Lung (tissue), 11 donors: ENCODE measurements at regions not wholly inside any gene's neighbourhood (a gene's known extent, or its start where the extent isn't known, plus 50 kb on each side); places are given as distances from the start of the nearest gene placed in this dataset.

ENCODE experiments used
- ATAC-seq: fragments of 200-7000 bp; cut with Tn5 transposase; one replicate; pipeline ENCODE4 v1.9.1; 2020; ENCODE audit warnings: moderate number of reproducible peaks; ENCODE audit not compliant: insufficient read depth, low FRiP score
- DNase-seq, 3 donors: peaks; one replicate each; pipeline ENCODE4 v3.0.0-alpha.2; 2013 to 2017
- H3K27ac ChIP-seq, 2 donors: one replicate each; pipeline ENCODE4 v1.5.1; 2013; ENCODE audit warnings: mild to moderate bottlenecking in 2 of 2, moderate library complexity in 2 of 2, control low read depth in 1 of 2, inconsistent platforms in 1 of 2, low read depth in 1 of 2, low read length in 1 of 2
- H3K27me3 ChIP-seq, 3 donors: one replicate each; pipeline ENCODE4 v1.5.1; 2013; ENCODE audit warnings: low read length in 2 of 3; ENCODE audit not compliant: control insufficient read depth in 3 of 3, insufficient read depth in 3 of 3
- H3K36me3 ChIP-seq, 4 donors: one replicate each; pipeline ENCODE4 v1.5.1; 2013; ENCODE audit warnings: low read length in 4 of 4, mild to moderate bottlenecking in 1 of 4, moderate library complexity in 1 of 4; ENCODE audit not compliant: control insufficient read depth in 4 of 4, insufficient read depth in 4 of 4
- H3K4me1 ChIP-seq, 5 donors: one replicate each; pipeline ENCODE4 v1.5.1; 2013; ENCODE audit warnings: low read length in 5 of 5, mild to moderate bottlenecking in 2 of 5, moderate library complexity in 1 of 5; ENCODE audit not compliant: control insufficient read depth in 5 of 5, insufficient read depth in 5 of 5
- H3K4me3 ChIP-seq: one replicate; pipeline ENCODE4 v1.5.1; 2013; ENCODE audit warnings: mild to moderate bottlenecking, control low read depth, moderate library complexity
- H3K9ac ChIP-seq, 2 donors: one replicate each; pipeline ENCODE4 v1.5.1; 2013; ENCODE audit warnings: low read length in 2 of 2, control low read depth in 1 of 2; ENCODE audit not compliant: insufficient read depth in 1 of 2
- H3K9me3 ChIP-seq, 4 donors: one replicate each; pipeline ENCODE4 v1.5.1; 2013; ENCODE audit warnings: low read length in 3 of 4, mild to moderate bottlenecking in 1 of 4, moderate library complexity in 1 of 4; ENCODE audit not compliant: control insufficient read depth in 4 of 4, insufficient read depth in 3 of 4
- WGBS, 2 donors: extraction: QIAGEN DNeasy Blood & Tissue Kit; methylation state at CpG; one replicate each; pipeline ENCODE4 v1.1.7; 2013; 5-methylcytosine and 5-hydroxymethylcytosine counted together
- TF ChIP-seq, protein P1 (sequence below): IDR thresholded peaks from 2 replicates; pipeline ENCODE4 v1.5.1; 2012; ENCODE audit warnings: mild to moderate bottlenecking; ENCODE audit errors: control extremely low read depth, extremely low read depth
- donor health status: control.
- donor health status: control.
- donor health status: Bipolar disorder and iron deficiency.
- donor health status: healthy.
- donor health status: DM: yes; HTN: yes; CAD: no.

DNA sequence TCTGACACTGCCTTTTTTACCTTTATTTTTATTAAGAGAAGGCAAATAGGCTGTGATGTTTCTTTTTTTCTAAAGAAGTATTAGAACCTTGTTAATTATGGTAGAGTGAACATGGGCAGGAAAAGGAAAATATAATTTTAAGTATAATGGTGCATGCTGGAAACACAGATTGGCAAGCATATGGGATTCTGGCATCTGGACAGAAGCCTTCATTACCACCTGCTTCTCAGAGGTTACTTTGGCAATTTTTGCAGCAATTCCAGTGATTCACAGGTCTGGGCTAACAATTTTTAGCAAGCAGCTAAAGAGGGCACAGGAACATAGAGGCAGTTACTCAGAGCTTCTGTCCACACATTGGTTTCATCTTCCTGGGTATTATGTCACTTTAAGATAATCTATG is 258.3 kb downstream of the DIPK2A start:
- no peak for DNase-seq
- Histone ChIP-seq H3K9me3 (no peaks in the 10 kb centered on the region), H3K9ac (no peak overlapping the region), H3K4me3 (no peak overlapping the region), H3K27ac (no peak overlapping the region), H3K27me3 (no peaks in the 10 kb centered on the region), H3K4me1 (peaks cover 0 to under 1% (median 0%) of the 10 kb centered on the region in 5 donors), H3K36me3 (no peaks in the 10 kb centered on the region)
- TF ChIP-seq, protein P1, sequence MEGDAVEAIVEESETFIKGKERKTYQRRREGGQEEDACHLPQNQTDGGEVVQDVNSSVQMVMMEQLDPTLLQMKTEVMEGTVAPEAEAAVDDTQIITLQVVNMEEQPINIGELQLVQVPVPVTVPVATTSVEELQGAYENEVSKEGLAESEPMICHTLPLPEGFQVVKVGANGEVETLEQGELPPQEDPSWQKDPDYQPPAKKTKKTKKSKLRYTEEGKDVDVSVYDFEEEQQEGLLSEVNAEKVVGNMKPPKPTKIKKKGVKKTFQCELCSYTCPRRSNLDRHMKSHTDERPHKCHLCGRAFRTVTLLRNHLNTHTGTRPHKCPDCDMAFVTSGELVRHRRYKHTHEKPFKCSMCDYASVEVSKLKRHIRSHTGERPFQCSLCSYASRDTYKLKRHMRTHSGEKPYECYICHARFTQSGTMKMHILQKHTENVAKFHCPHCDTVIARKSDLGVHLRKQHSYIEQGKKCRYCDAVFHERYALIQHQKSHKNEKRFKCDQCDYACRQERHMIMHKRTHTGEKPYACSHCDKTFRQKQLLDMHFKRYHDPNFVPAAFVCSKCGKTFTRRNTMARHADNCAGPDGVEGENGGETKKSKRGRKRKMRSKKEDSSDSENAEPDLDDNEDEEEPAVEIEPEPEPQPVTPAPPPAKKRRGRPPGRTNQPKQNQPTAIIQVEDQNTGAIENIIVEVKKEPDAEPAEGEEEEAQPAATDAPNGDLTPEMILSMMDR: no peak
- ATAC-seq: no peak

DNA sequence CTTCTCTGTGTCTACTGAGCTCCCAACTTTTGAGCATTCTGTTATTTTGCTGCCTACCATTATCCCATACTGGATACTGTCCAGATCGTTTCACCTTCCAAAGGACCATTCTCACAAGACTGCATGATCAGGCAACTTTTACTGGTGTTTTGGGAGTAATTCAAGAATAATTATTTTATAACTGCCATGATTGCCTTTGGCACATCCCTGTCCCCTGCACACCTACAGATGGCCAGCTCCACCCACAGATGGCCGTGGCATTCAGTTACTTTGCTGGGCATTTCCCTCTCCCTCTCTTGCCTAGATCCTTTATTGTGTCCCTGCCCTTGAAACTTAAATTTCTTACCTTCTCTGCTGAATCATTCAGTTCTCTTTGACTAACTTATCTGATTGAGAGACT is 263.9 kb downstream of the DIPK2A start:
- ATAC-seq (no peak), DNase-seq (no peak)
- H3K9me3 ChIP-seq: no peaks in the 10 kb centered on the region
- H3K27ac ChIP-seq: no peak overlapping the region
- no peak overlapping the region for H3K4me3 ChIP-seq
- H3K36me3 ChIP-seq: no peaks in the 10 kb centered on the region
- whole genome bisulfite sequencing, 2 donors: 91 to 93% methylated on average over 2 of the region's 2 CpGs
- TF ChIP-seq, protein P1: no peak
- peaks cover 0 to 2% (median 0%) of the 10 kb centered on the region in 5 donors for H3K4me1 ChIP-seq
- no peaks in the 10 kb centered on the region for H3K27me3 ChIP-seq
- no peak overlapping the region for H3K9ac ChIP-seq

DNA sequence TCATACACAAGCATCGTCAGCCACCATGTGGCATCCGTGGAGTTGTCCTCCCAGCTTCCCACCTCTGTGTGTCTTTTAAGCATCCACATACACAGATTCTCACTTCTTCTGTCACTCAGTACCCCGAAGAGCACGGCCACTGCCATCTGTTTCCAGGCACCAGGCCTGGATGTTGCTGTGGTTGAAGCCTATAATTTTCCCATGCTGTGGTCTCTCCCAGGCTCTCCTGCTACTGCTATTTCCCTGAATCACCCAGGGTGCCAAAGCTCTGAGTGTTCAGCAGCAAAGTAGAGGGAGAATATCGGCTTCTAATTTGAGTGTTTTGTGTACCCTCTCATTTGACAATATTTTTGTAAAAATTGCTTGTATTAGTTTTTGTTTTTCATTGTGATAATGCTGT is 265.7 kb downstream of the DIPK2A start:
- no peaks in the 10 kb centered on the region for H3K27me3 ChIP-seq
- 90 to 98% methylated on average over 5 of the region's 5 CpGs for WGBS, 2 donors
- H3K36me3 ChIP-seq: no peaks in the 10 kb centered on the region
- no peak overlapping the region for H3K9ac ChIP-seq
- TF ChIP-seq, protein P1: no peak
- H3K4me1 ChIP-seq: peaks cover 0 to 2% (median 0%) of the 10 kb centered on the region in 5 donors
- H3K9me3 ChIP-seq: no peaks in the 10 kb centered on the region
- no peak overlapping the region for H3K4me3 ChIP-seq
- no peak overlapping the region for H3K27ac ChIP-seq
- ATAC-seq (no peak), DNase-seq (no peak)

DNA sequence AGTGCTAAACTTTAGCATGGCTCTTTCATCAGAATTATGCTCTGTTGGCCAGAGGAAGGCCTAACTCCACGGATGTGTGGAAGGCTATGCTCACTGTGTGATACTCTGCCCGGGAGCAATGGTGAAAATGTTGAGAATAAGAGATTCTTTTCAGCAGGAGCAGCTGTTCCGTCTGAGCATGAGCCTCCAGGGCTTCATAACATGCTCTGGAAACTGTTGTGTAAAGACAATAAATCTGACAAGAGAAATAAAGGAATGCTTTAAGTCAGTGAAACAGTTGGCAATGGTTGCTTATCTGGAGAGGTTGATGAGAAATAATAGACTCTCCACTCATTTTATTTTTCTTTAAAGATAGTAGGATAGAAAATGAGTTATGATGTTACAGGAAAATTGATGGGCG is 269.8 kb downstream of the DIPK2A start:
- Histone ChIP-seq H3K27ac (no peak overlapping the region), H3K9me3 (no peaks in the 10 kb centered on the region), H3K9ac (no peak overlapping the region), H3K27me3 (no peaks in the 10 kb centered on the region), H3K4me3 (no peak overlapping the region), H3K36me3 (no peaks in the 10 kb centered on the region), H3K4me1 (peaks cover 0 to 2% (median 0%) of the 10 kb centered on the region in 5 donors)
- ATAC-seq (no peak), DNase-seq (peak; percentile 11 to 52 (median 32))
- TF ChIP-seq, protein P1: no peak
- WGBS, 2 donors: 76 to 84% methylated on average over 4 of the region's 4 CpGs
